ENCODE measurements at regions not wholly inside any gene's neighbourhood (a gene's known extent, or its start where the extent isn't known, plus 50 kb on each side); places are given as distances from the start of the nearest gene placed in this dataset.

DNA sequence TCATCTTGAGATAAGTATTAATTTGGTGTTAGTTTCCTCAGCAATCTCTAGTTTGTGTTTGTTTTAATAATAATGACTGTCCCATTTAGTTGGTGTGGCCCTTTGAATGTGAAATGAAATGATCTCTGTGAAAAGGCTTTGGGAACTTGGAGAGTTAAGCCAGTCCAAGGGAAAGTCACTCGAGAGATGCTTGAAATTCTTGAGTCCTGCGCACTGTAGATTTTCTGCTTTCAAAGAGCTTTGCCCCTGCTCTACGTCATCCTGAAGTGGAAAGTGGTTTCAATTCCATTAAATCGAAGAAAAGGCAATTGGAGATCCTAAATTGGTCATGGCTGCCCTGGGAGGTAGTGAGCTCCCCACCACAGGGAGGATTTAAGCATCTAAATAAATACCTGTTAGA is 403.8 kb downstream of the ZNF536 start:
- DNase-seq (ENCODE audit: low spot score), result no peak
- TF ChIP-seq CTCF (IDR thresholded peaks at IDR 0.05; ENCODE audit: extremely low read depth, insufficient read depth, missing control alignments), result no peak
- in situ Hi-C loops (cut with MboI; ENCODE audit: low pct_unique_long_range_greater_than_20kb, low sequenced_read_pairs, unreplicated experiment), result no loop called here

- no peak for TF ChIP-seq CTCF (IDR thresholded peaks at IDR 0.05; ENCODE audit: extremely low read depth, insufficient read depth, missing control alignments)
- in situ Hi-C loops (cut with MboI; ENCODE audit: low pct_unique_long_range_greater_than_20kb, low sequenced_read_pairs, unreplicated experiment), result no loop called here
- DNase-seq (ENCODE audit: low spot score), result no peak
These were observed 402.1 kb downstream of the ZNF536 start for GRCh38 chr19:30774252-30774766.

DNA sequence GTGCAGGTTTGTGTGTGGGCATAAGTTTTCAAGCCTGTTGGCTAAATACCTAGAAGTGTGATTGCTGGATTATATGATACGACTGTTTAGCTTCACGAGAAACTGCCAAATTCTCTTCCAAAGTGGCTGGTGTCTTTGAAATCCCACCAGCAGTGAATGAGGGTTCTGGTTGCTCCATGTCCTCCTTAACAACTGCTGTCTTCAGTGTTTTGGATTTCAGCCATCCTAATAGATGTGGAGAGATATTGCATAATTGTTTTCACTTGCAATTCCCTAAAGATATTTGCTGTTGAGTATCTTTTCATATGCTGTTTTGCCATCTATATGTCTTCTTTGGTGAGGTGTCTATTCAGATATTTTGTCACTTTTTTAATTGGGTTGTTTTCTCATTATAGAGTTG is 390.5 kb downstream of the ZNF536 start:
- in situ Hi-C loops (cut with MboI; ENCODE audit: low pct_unique_long_range_greater_than_20kb, low sequenced_read_pairs, unreplicated experiment), result no loop called here
- TF ChIP-seq CTCF (IDR thresholded peaks at IDR 0.05; ENCODE audit: extremely low read depth, insufficient read depth, missing control alignments), result no peak

DNA sequence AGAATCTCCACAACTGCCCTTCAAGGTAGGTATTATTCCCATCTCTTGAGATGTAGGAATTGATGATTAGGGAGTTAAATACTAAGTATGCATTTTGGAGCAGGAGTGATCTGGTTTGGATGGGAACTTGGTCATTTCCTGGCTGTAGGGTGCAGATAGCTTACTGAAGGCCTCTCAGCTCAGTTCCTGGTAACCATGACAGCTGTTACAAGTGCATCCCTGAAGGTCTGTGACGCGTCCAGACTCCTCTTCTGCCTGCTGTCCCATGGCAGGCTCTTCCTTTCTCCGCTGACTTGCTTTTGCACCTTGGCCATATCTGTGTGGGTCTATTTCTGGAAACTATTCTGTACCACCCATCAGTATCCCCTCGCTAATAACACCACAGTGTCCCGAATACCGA is 387.8 kb downstream of the ZNF536 start:
- in situ Hi-C loops (cut with MboI; ENCODE audit: low pct_unique_long_range_greater_than_20kb, low sequenced_read_pairs, unreplicated experiment), result no loop called here
- no peak for TF ChIP-seq CTCF (IDR thresholded peaks at IDR 0.05; ENCODE audit: extremely low read depth, insufficient read depth, missing control alignments)
- DNase-seq (ENCODE audit: low spot score), result no peak

More for the DNA sequence above, 390.5 kb downstream of the ZNF536 start:
- DNase-seq (ENCODE audit: low spot score), result no peak

DNA sequence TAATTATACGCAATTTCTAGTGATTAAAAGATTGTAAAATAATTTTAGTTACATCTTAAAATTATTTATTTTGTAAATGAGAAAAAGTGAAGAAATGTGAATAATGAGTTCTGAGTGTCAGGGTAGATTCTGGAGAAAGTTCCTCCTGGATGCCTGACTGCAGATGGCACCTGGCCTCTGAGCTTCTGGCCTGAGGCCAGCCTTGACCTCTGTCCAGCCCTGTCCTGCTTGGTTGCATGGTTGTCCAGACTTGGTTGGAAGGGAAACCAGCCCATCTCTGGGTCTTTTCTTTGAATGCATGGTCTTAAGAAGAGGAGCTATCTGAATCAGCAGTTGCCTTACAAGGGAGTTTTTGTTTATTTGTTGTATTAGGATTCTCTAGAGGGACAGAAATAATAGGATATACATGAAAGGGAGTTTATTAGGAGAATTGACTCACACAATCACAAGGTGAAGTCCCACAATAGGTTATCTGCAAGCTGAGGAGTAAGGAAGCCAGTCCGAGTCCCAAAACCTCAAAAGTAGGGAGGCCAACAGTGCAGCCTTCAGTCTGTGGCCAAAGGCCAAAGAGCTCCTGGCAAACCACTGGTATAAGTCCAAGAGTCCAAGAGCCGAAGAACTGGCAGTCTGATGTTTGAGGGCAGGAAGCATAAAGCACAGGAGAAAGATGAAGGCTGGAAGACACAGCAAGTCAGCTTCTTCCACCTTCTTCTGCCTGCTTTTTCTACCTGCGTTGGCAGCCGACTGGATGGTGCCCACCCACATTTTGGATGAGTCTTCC is 385.8 kb downstream of the ZNF536 start:
- in situ Hi-C loops (cut with MboI; ENCODE audit: low pct_unique_long_range_greater_than_20kb, low sequenced_read_pairs, unreplicated experiment), result no loop called here
- no peak for DNase-seq (ENCODE audit: low spot score)
- TF ChIP-seq CTCF (IDR thresholded peaks at IDR 0.05; ENCODE audit: extremely low read depth, insufficient read depth, missing control alignments), result no peak

DNA sequence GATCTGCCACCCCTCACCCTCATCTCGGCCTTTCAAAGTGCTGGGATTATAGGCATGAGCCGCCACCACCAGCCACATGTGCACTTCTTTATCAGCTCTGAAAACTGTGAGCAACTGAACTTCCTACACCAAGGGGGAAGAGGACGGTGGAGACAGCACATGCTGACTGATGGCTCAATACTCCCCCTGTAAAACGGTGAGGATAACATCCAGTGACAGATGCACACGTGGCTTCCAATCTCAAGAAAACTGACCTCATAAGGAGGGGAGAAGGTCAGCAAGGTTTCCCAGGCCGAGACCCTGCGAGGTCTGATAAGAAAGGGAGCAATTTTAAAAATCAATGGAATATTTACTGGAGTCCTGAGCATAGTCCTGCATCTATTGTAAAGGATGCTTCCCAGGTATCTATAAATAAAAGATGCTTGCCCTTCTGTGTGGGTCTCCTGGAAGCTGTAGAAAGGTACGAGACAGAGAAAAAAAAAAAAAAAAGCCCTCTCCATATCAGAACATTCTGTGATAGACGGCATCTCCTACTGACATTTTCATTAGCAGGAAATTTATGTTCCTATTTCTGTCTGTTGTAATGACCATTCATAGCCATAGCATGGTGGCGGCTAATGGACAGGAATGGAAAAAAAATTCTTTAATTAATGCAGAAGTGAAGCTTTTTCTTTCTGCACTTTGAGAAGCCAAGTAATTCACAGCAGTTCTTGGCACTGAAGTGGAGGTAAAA is 385.1 kb downstream of the ZNF536 start:
- DNase-seq (ENCODE audit: low spot score), result no peak
- in situ Hi-C loops (cut with MboI; ENCODE audit: low pct_unique_long_range_greater_than_20kb, low sequenced_read_pairs, unreplicated experiment), result no loop called here
- TF ChIP-seq CTCF (IDR thresholded peaks at IDR 0.05; ENCODE audit: extremely low read depth, insufficient read depth, missing control alignments), result no peak
